ENCODE measurements at regions not wholly inside any gene's neighbourhood (a gene's known extent, or its start where the extent isn't known, plus 50 kb on each side); places are given as distances from the start of the nearest gene placed in this dataset.

DNA sequence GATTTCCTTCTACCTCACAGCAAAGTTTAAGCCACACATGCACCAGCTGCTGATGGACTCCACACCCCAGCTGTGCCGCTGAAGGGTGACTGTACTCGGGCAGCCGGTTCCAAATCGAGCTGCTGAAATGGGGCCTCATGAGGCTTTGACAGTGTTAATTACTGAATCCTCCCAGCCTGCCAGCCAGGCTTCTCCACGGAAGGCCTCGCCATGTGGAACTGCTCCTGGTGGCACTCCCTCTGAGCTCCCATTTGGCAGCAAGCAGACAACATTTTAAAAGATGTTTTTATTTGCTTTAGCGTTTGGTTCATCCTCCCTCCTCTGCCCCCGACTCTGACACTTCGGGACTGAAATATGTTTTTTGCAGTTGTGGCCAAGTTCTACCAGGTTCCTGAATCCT is 479.4 kb upstream of the MPDZ start:
- Histone ChIP-seq H3K4me3 (ENCODE audit: low read depth, low read length, poor library complexity, severe bottlenecking) (no peak overlapping the region), H3K4me1 (ENCODE audit: insufficient read depth, low read length, severe bottlenecking) (no peaks in the 10 kb centered on the region), H3K4me2 (ENCODE audit: low read length) (no peak overlapping the region), H3K79me2 (ENCODE audit: insufficient read depth, low read length) (no peaks in the 10 kb centered on the region), H3K27me3 (ENCODE audit: insufficient read depth, low read length) (no peaks in the 10 kb centered on the region; the same call in 1 of the 2 replicates), H3K27ac (ENCODE audit: low read depth, low read length, poor library complexity, severe bottlenecking) (no peak overlapping the region), H3K9ac (ENCODE audit: low read length) (no peak overlapping the region), H2AFZ (ENCODE audit: low read length) (no peak overlapping the region), H3K9me3 (ENCODE audit: low read length) (no peaks in the 10 kb centered on the region), H3F3A (ENCODE audit: insufficient read depth, low read length) (no peaks in the 10 kb centered on the region), H3K9me2 (ENCODE audit: low read depth, low read length) (no peaks in the 10 kb centered on the region), H3K36me3 (ENCODE audit: insufficient read depth, low read length) (no peaks in the 10 kb centered on the region), H4K20me1 (ENCODE audit: insufficient read depth, low read length) (no peaks in the 10 kb centered on the region)
- TF ChIP-seq, protein P1, sequence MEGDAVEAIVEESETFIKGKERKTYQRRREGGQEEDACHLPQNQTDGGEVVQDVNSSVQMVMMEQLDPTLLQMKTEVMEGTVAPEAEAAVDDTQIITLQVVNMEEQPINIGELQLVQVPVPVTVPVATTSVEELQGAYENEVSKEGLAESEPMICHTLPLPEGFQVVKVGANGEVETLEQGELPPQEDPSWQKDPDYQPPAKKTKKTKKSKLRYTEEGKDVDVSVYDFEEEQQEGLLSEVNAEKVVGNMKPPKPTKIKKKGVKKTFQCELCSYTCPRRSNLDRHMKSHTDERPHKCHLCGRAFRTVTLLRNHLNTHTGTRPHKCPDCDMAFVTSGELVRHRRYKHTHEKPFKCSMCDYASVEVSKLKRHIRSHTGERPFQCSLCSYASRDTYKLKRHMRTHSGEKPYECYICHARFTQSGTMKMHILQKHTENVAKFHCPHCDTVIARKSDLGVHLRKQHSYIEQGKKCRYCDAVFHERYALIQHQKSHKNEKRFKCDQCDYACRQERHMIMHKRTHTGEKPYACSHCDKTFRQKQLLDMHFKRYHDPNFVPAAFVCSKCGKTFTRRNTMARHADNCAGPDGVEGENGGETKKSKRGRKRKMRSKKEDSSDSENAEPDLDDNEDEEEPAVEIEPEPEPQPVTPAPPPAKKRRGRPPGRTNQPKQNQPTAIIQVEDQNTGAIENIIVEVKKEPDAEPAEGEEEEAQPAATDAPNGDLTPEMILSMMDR (IDR thresholded peaks at IDR 0.05; ENCODE audit: low read length) = no peak
- TF ChIP-seq EZH2 (IDR thresholded peaks at IDR 0.05; ENCODE audit: borderline replicate concordance, low read length) = no peak

DNA sequence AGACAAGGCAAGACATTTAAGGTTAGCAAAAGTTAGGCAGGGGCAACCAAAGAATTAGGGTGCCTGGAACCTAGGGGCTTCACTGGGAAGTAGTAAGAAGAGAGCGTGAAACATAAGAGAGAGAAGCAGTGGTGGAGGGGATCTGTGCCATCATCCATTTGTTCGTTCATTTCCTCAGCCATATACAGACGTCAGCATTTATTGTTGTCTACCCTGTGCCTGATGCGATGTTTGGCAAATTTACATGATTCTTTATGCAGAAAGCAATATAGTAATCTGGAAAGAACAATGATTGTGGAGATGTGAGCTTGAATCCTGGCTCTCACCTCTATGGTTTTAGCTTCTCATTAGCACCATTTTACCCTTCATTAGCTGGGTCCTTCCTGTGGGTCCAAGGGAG is 477.5 kb upstream of the MPDZ start:
- no peak for TF ChIP-seq EZH2 (IDR thresholded peaks at IDR 0.05; ENCODE audit: borderline replicate concordance, low read length)
- TF ChIP-seq, protein P1 (IDR thresholded peaks at IDR 0.05; ENCODE audit: low read length) = no peak
- Histone ChIP-seq H3K27ac (ENCODE audit: low read depth, low read length, poor library complexity, severe bottlenecking) (no peak overlapping the region), H3K9me2 (ENCODE audit: low read depth, low read length) (no peaks in the 10 kb centered on the region), H3F3A (ENCODE audit: insufficient read depth, low read length) (no peaks in the 10 kb centered on the region), H3K79me2 (ENCODE audit: insufficient read depth, low read length) (no peaks in the 10 kb centered on the region), H3K36me3 (ENCODE audit: insufficient read depth, low read length) (no peaks in the 10 kb centered on the region), H3K4me1 (ENCODE audit: insufficient read depth, low read length, severe bottlenecking) (no peaks in the 10 kb centered on the region), H2AFZ (ENCODE audit: low read length) (no peak overlapping the region), H3K27me3 (ENCODE audit: insufficient read depth, low read length) (no peaks in the 10 kb centered on the region; the same call in 1 of the 2 replicates), H3K9ac (ENCODE audit: low read length) (no peak overlapping the region), H4K20me1 (ENCODE audit: insufficient read depth, low read length) (no peaks in the 10 kb centered on the region), H3K4me2 (ENCODE audit: low read length) (no peak overlapping the region), H3K4me3 (ENCODE audit: low read depth, low read length, poor library complexity, severe bottlenecking) (no peak overlapping the region), H3K9me3 (ENCODE audit: low read length) (no peaks in the 10 kb centered on the region)

DNA sequence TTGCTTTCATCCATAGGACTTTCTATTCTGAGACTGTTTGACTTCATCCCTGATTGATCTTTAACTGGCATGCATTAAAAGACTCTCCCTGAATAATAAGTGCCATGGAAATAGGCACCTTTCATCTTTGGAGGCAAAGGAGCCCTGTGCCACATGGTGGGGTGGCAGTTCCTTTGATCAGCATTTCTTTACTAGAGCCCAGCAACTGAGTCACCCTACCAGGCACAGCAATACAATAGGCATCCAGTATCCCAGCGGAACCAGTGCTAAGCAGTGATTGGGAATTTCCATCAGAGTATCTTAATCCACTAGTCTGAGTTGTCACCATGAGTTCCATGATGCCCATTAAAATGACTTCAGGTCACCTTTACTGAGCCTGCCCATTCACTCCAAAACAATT is 476.1 kb upstream of the MPDZ start:
- H3K4me2 ChIP-seq (ENCODE audit: low read length) = no peak overlapping the region
- no peaks in the 10 kb centered on the region for H3K79me2 ChIP-seq (ENCODE audit: insufficient read depth, low read length)
- H3K4me3 ChIP-seq (ENCODE audit: low read depth, low read length, poor library complexity, severe bottlenecking) = no peak overlapping the region
- H3F3A ChIP-seq (ENCODE audit: insufficient read depth, low read length) = no peaks in the 10 kb centered on the region
- H3K27me3 ChIP-seq (ENCODE audit: insufficient read depth, low read length) = no peaks in the 10 kb centered on the region
- H3K9me2 ChIP-seq (ENCODE audit: low read depth, low read length) = no peaks in the 10 kb centered on the region
- TF ChIP-seq, protein P1 (IDR thresholded peaks at IDR 0.05; ENCODE audit: low read length) = no peak
- no peak for TF ChIP-seq EZH2 (IDR thresholded peaks at IDR 0.05; ENCODE audit: borderline replicate concordance, low read length)
- H3K36me3 ChIP-seq (ENCODE audit: insufficient read depth, low read length) = no peaks in the 10 kb centered on the region
- no peak overlapping the region for H3K27ac ChIP-seq (ENCODE audit: low read depth, low read length, poor library complexity, severe bottlenecking)
- no peak overlapping the region for H3K9ac ChIP-seq (ENCODE audit: low read length)
- no peaks in the 10 kb centered on the region for H3K4me1 ChIP-seq (ENCODE audit: insufficient read depth, low read length, severe bottlenecking)
- H4K20me1 ChIP-seq (ENCODE audit: insufficient read depth, low read length) = no peaks in the 10 kb centered on the region
- no peak overlapping the region for H2AFZ ChIP-seq (ENCODE audit: low read length)
- H3K9me3 ChIP-seq (ENCODE audit: low read length) = no peaks in the 10 kb centered on the region
